ENCODE measurements at regions not wholly inside any gene's neighbourhood (a gene's known extent, or its start where the extent isn't known, plus 50 kb on each side); places are given as distances from the start of the nearest gene placed in this dataset.

GRCh38 chr18:28575123-28575522 lies 398.2 kb upstream of the CDH2 start:
- Histone ChIP-seq H3K36me3 (ENCODE audit: control insufficient read depth in 2 of 3, insufficient read depth in 3 of 3, low read length in 3 of 3) (no peaks in the 10 kb centered on the region), H3K4me3 (ENCODE audit: low read length) (no peak overlapping the region), H3K4me1 (ENCODE audit: control insufficient read depth in 2 of 2, insufficient read depth in 2 of 2, low read length in 2 of 2) (no peaks in the 10 kb centered on the region), H3K27me3 (ENCODE audit: control insufficient read depth in 2 of 2, insufficient read depth in 2 of 2, low read length in 2 of 2) (no peaks in the 10 kb centered on the region), H3K27ac (ENCODE audit: low read depth, low read length) (no peak overlapping the region), H3K9me3 (ENCODE audit: control insufficient read depth in 2 of 3, low read length in 3 of 3) (no peaks in the 10 kb centered on the region)
- H3K4me1 Mint-ChIP-seq: no peaks in the 10 kb centered on the region
- H3K36me3 Mint-ChIP-seq: no peaks in the 10 kb centered on the region
- H3K4me3 Mint-ChIP-seq: no peak overlapping the region
- intact Hi-C loops (cut with micrococcal nuclease): no loop called here
- no peak for ATAC-seq
- CTCF ChIA-PET: no interaction called here
- peaks cover 0 to 18% (median 5%) of the 10 kb centered on the region in 11 donors for H3K9me3 Mint-ChIP-seq
- no peaks in the 10 kb centered on the region for H3K27me3 Mint-ChIP-seq
- H3K27ac Mint-ChIP-seq: no peak overlapping the region
- DNase-seq: no peak
- POLR2A ChIA-PET: no interaction called here

- DNase-seq (no peak), ATAC-seq (no peak)
- H3K4me1 ChIP-seq (ENCODE audit: control insufficient read depth in 2 of 2, insufficient read depth in 2 of 2, low read length in 2 of 2): no peaks in the 10 kb centered on the region
- CTCF ChIA-PET: no interaction called here
- H3K36me3 ChIP-seq (ENCODE audit: control insufficient read depth in 2 of 3, insufficient read depth in 3 of 3, low read length in 3 of 3): no peaks in the 10 kb centered on the region
- H3K4me3 ChIP-seq (ENCODE audit: low read length): no peak overlapping the region
- no peaks in the 10 kb centered on the region for H3K9me3 ChIP-seq (ENCODE audit: control insufficient read depth in 2 of 3, low read length in 3 of 3)
- no peak overlapping the region for H3K27ac ChIP-seq (ENCODE audit: low read depth, low read length)
- Mint-ChIP-seq H3K36me3 (no peaks in the 10 kb centered on the region), H3K4me1 (no peaks in the 10 kb centered on the region), H3K27me3 (no peaks in the 10 kb centered on the region), H3K9me3 (peaks cover 0 to 11% (median 2%) of the 10 kb centered on the region in 11 donors), H3K4me3 (no peak overlapping the region), H3K27ac (no peak overlapping the region)
- POLR2A ChIA-PET: no interaction called here
- H3K27me3 ChIP-seq (ENCODE audit: control insufficient read depth in 2 of 2, insufficient read depth in 2 of 2, low read length in 2 of 2): no peaks in the 10 kb centered on the region
- intact Hi-C loops (cut with micrococcal nuclease): no loop called here
These were observed 397.2 kb upstream of the CDH2 start for GRCh38 chr18:28574175-28574574.

- CTCF ChIA-PET: no interaction called here
- H3K9me3 Mint-ChIP-seq: peaks cover 0 to 14% (median 2%) of the 10 kb centered on the region in 11 donors
- no peak overlapping the region for H3K4me3 Mint-ChIP-seq
- Histone ChIP-seq H3K4me1 (ENCODE audit: control insufficient read depth in 2 of 2, insufficient read depth in 2 of 2, low read length in 2 of 2) (no peaks in the 10 kb centered on the region), H3K9me3 (ENCODE audit: control insufficient read depth in 2 of 3, low read length in 3 of 3) (no peaks in the 10 kb centered on the region), H3K36me3 (ENCODE audit: control insufficient read depth in 2 of 3, insufficient read depth in 3 of 3, low read length in 3 of 3) (no peaks in the 10 kb centered on the region), H3K4me3 (ENCODE audit: low read length) (no peak overlapping the region), H3K27ac (ENCODE audit: low read depth, low read length) (no peak overlapping the region), H3K27me3 (ENCODE audit: control insufficient read depth in 2 of 2, insufficient read depth in 2 of 2, low read length in 2 of 2) (no peaks in the 10 kb centered on the region)
- POLR2A ChIA-PET: no interaction called here
- H3K27me3 Mint-ChIP-seq: no peaks in the 10 kb centered on the region
- H3K27ac Mint-ChIP-seq: no peak overlapping the region
- no peak for ATAC-seq
- no peaks in the 10 kb centered on the region for H3K36me3 Mint-ChIP-seq
- intact Hi-C loops (cut with micrococcal nuclease): no loop called here
- H3K4me1 Mint-ChIP-seq: no peaks in the 10 kb centered on the region
- DNase-seq: no peak
These were observed 395.0 kb upstream of the CDH2 start for GRCh38 chr18:28571929-28572328.

GRCh38 chr18:28560331-28560730 lies 383.4 kb upstream of the CDH2 start:
- Histone ChIP-seq H3K36me3 (ENCODE audit: control insufficient read depth in 2 of 3, insufficient read depth in 3 of 3, low read length in 3 of 3) (no peaks in the 10 kb centered on the region), H3K27ac (ENCODE audit: low read depth, low read length) (no peak overlapping the region), H3K4me3 (ENCODE audit: low read length) (no peak overlapping the region), H3K4me1 (ENCODE audit: control insufficient read depth in 2 of 2, insufficient read depth in 2 of 2, low read length in 2 of 2) (no peaks in the 10 kb centered on the region), H3K27me3 (ENCODE audit: control insufficient read depth in 2 of 2, insufficient read depth in 2 of 2, low read length in 2 of 2) (no peaks in the 10 kb centered on the region), H3K9me3 (ENCODE audit: control insufficient read depth in 2 of 3, low read length in 3 of 3) (no peaks in the 10 kb centered on the region)
- Mint-ChIP-seq H3K4me3 (no peak overlapping the region), H3K27me3 (no peaks in the 10 kb centered on the region), H3K27ac (no peak overlapping the region), H3K9me3 (peaks cover 0 to 21% (median 6%) of the 10 kb centered on the region in 11 donors), H3K36me3 (no peaks in the 10 kb centered on the region), H3K4me1 (no peaks in the 10 kb centered on the region)
- intact Hi-C loops (cut with micrococcal nuclease): loop anchor here in 1 of 2 donors (10.0 kb wide), 1 partner anchor 56 kb away; no protein-coding TSS in a partner anchor
- DNase-seq: no peak
- no peak for ATAC-seq
- CTCF ChIA-PET: no interaction called here
- POLR2A ChIA-PET: no interaction called here

GRCh38 chr18:28559511-28559910 lies 382.6 kb upstream of the CDH2 start:
- Histone ChIP-seq H3K9me3 (ENCODE audit: control insufficient read depth in 2 of 3, low read length in 3 of 3) (no peaks in the 10 kb centered on the region), H3K36me3 (ENCODE audit: control insufficient read depth in 2 of 3, insufficient read depth in 3 of 3, low read length in 3 of 3) (no peaks in the 10 kb centered on the region), H3K27ac (ENCODE audit: low read depth, low read length) (no peak overlapping the region), H3K27me3 (ENCODE audit: control insufficient read depth in 2 of 2, insufficient read depth in 2 of 2, low read length in 2 of 2) (no peaks in the 10 kb centered on the region), H3K4me1 (ENCODE audit: control insufficient read depth in 2 of 2, insufficient read depth in 2 of 2, low read length in 2 of 2) (no peaks in the 10 kb centered on the region), H3K4me3 (ENCODE audit: low read length) (no peak overlapping the region)
- Mint-ChIP-seq H3K27ac (no peak overlapping the region), H3K4me3 (no peak overlapping the region), H3K36me3 (no peaks in the 10 kb centered on the region), H3K4me1 (no peaks in the 10 kb centered on the region), H3K9me3 (peaks cover 2 to 21% (median 5%) of the 10 kb centered on the region in 11 donors), H3K27me3 (no peaks in the 10 kb centered on the region)
- ATAC-seq (no peak), DNase-seq (no peak)
- intact Hi-C loops (cut with micrococcal nuclease): no loop called here
- ChIA-PET CTCF (no interaction called here), POLR2A (no interaction called here)

- DNase-seq (no peak), ATAC-seq (no peak)
- intact Hi-C loops (cut with micrococcal nuclease): no loop called here
- Mint-ChIP-seq H3K9me3 (peaks cover 0 to 22% (median 4%) of the 10 kb centered on the region in 11 donors), H3K4me3 (no peak overlapping the region), H3K27ac (no peak overlapping the region), H3K4me1 (no peaks in the 10 kb centered on the region), H3K27me3 (no peaks in the 10 kb centered on the region), H3K36me3 (peaks cover 0 to 4% (median 0%) of the 10 kb centered on the region in 5 donors)
- H3K4me1 ChIP-seq (ENCODE audit: control insufficient read depth in 2 of 2, insufficient read depth in 2 of 2, low read length in 2 of 2): no peaks in the 10 kb centered on the region
- H3K27ac ChIP-seq (ENCODE audit: low read depth, low read length): no peak overlapping the region
- POLR2A ChIA-PET: no interaction called here
- H3K27me3 ChIP-seq (ENCODE audit: control insufficient read depth in 2 of 2, insufficient read depth in 2 of 2, low read length in 2 of 2): no peaks in the 10 kb centered on the region
- CTCF ChIA-PET: no interaction called here
- no peaks in the 10 kb centered on the region for H3K9me3 ChIP-seq (ENCODE audit: control insufficient read depth in 2 of 3, low read length in 3 of 3)
- H3K4me3 ChIP-seq (ENCODE audit: low read length): no peak overlapping the region
- H3K36me3 ChIP-seq (ENCODE audit: control insufficient read depth in 2 of 3, insufficient read depth in 3 of 3, low read length in 3 of 3): no peaks in the 10 kb centered on the region
These were observed 365.0 kb upstream of the CDH2 start for GRCh38 chr18:28541934-28542333.

- Histone ChIP-seq H3K27me3 (ENCODE audit: control insufficient read depth in 2 of 2, insufficient read depth in 2 of 2, low read length in 2 of 2) (no peaks in the 10 kb centered on the region), H3K4me1 (ENCODE audit: control insufficient read depth in 2 of 2, insufficient read depth in 2 of 2, low read length in 2 of 2) (no peaks in the 10 kb centered on the region), H3K9me3 (ENCODE audit: control insufficient read depth in 2 of 3, low read length in 3 of 3) (no peaks in the 10 kb centered on the region), H3K36me3 (ENCODE audit: control insufficient read depth in 2 of 3, insufficient read depth in 3 of 3, low read length in 3 of 3) (no peaks in the 10 kb centered on the region), H3K27ac (ENCODE audit: low read depth, low read length) (no peak overlapping the region), H3K4me3 (ENCODE audit: low read length) (no peak overlapping the region)
- Mint-ChIP-seq H3K4me3 (no peak overlapping the region), H3K9me3 (peaks cover 0 to 22% (median 5%) of the 10 kb centered on the region in 11 donors), H3K27me3 (no peaks in the 10 kb centered on the region), H3K36me3 (peaks cover 0 to 4% (median 0%) of the 10 kb centered on the region in 5 donors), H3K4me1 (no peaks in the 10 kb centered on the region), H3K27ac (no peak overlapping the region)
- ATAC-seq (no peak), DNase-seq (no peak)
- ChIA-PET CTCF (interaction anchor here (0.6 kb wide), 1 partner anchor 16 kb away, joined by 3 read pairs; no protein-coding TSS in a partner anchor), POLR2A (no interaction called here)
- intact Hi-C loops (cut with micrococcal nuclease): no loop called here
These were observed 364.5 kb upstream of the CDH2 start for GRCh38 chr18:28541276-28541930.

Measured in naive thymus-derived CD4-positive, alpha-beta T cell (primary cell).